ENCODE measurements at regions not wholly inside any gene's neighbourhood (a gene's known extent, or its start where the extent isn't known, plus 50 kb on each side); places are given as distances from the start of the nearest gene placed in this dataset.
"Not testable (repeated sequence)": the region's sequence is repeated elsewhere in the genome, so short reads cannot be mapped to it uniquely, and the experiment has no call there.

DNA sequence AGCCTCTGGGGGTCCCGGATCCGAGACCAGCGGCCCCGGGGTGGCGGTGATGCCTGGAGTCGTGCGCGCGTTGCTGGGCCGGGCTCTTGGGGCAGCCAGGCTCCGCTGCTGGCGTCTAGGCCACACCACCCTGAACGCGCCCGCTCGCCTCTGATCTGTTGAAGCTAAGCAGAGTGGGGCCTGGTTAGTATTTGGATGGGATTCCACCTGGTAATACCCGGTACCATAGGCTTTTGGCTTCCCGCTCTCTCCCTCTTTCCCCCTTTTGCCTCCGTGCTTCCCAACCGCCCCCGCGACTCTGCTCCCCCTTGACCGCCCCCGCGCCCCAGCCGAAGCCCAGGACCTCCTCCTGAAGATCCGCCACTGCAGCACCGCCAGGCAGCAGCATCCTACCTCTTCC lies 1383.5 kb upstream of the DEFB115 start:
- TF ChIP-seq ZFX (IDR thresholded peaks at IDR 0.05) (no peak), CTCF (conservative IDR thresholded peaks at IDR 0.05) (no peak)
- no peak overlapping the region for H3K27ac ChIP-seq

- no peak overlapping the region for H3K27ac ChIP-seq
- TF ChIP-seq CTCF (conservative IDR thresholded peaks at IDR 0.05) (no peak), ZFX (IDR thresholded peaks at IDR 0.05) (no peak)
Observed at GRCh38 chr20:29874476-29875202, 1382.8 kb upstream of the DEFB115 start.

DNA sequence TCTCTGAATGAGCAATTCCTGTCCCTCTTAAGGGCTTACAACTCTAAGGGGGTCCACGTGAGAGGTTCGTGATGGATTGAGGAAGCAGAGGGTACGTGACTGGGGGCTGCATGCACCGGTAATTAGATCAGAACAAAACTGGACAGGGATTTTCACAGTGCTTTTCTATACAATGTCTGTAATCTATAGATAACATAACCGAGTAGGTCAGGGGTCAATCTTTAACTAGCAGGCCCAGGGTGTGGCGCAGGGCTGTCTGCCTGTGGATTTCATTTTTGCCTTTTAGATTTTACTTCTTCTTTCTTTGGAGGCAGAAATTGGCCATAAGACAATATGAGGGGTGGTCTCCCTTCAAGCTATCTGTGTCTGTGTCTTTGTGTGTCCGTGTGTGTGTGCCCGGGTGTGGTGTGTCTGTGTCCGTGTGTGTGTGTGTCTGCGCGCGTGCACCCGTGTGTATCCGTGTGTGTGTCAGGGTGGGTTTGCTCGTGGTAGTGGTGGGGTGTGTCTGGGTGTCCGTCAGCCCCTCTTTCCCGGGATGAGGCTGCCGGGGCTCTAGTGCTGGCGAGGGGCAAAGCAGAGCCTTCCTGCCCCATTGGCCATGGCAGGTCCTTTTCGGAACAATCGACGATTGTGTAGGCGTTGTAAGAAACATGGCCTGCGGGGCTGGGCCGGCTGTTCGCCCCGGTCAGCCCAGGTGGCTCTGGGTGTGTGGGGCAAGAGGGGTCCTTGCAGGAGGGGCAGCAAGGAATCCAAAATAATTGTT lies 1382.0 kb upstream of the DEFB115 start:
- not testable (repeated sequence) for H3K27ac ChIP-seq

DNA sequence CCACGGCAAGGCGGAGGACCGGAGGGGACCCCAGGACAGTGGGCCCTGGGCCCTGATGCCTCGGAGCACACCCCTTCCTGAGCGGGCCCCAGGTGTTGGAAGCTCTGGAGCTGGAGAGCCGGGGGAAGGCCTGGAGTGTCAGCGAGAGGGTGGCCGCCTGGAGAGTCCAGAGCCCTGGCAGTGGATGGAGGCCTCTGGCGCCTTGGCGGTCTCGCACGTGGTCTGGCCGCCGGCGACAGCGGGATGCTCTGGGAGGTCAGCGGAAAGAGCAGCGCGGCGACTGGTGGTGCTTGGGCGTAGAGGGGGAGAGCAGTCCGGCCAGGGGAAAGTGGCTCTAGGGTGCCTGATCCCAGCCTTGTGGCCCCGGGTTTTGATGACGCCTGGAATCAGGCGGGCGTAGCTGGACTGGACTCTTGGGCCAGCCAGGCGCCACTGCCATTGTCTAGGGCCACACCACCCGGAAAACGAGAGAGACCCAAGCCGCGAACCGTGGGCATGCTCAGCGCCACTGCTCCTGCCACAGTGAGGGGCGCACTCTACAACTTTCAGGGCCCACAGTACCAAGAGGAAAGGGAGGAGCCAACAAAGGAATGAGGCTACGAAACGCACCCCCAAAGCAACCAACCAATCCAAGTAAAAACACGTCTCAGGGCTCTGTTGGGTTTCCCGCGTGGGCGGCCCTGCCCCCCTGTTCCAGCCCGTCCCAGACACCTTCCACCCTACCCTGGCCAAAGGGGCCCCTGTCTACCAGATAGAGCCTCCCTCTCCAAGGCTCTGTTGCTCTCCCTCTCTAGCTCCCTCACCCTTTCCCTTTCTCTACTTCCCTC lies 1381.2 kb upstream of the DEFB115 start:
- H3K27ac ChIP-seq, result not testable (repeated sequence)

- H3K27ac ChIP-seq, result no peak overlapping the region
- TF ChIP-seq ZFX (IDR thresholded peaks at IDR 0.05) (no peak), CTCF (conservative IDR thresholded peaks at IDR 0.05) (no peak)
Observed at GRCh38 chr20:29876911-29877285, 1380.6 kb upstream of the DEFB115 start.

GRCh38 chr20:29877411-29878280 lies 1379.8 kb upstream of the DEFB115 start:
- not testable (repeated sequence) for H3K27ac ChIP-seq

GRCh38 chr20:29878281-29878741 lies 1379.2 kb upstream of the DEFB115 start:
- no peak overlapping the region; the same call in 1 of the 2 replicates for H3K27ac ChIP-seq
- TF ChIP-seq ZFX (IDR thresholded peaks at IDR 0.05), result no peak
- no peak for TF ChIP-seq CTCF (conservative IDR thresholded peaks at IDR 0.05)

DNA sequence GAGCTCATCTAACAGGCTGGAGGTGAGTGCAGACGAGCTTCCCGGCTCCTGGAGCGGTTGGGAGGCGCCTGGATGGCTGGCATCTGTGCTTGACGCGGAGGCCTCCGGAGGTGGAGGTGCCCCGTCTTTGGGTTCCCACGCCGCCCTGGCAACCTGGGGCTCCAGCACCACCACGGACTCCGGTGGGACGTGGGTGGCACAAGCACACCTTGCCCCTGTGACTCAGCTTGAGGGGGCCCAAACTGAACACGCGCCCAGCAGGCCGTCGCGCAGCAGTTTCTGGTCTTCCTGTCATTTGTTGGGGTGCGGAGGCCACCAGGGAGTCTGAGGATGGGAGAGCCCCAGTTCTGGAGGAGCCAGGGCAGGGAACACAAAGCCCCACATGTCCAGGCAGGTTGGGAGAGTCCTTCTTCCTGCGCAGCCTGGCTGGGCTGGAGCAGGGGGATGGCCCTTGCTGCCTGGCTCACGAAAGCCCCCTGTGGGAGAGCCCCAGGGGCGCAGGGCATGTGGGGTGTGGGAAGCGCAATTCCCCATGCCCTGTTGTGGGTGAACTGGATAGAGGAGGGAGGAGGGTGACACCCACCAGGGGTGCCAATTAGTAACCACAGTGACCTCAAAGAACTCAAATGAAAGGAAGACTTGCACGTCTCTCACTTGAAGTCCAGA lies 1378.6 kb upstream of the DEFB115 start:
- TF ChIP-seq CTCF (conservative IDR thresholded peaks at IDR 0.05) (no peak), ZFX (IDR thresholded peaks at IDR 0.05) (no peak)
- no peak overlapping the region; the same call in 1 of the 2 replicates for H3K27ac ChIP-seq

- H3K27ac ChIP-seq, result not testable (repeated sequence)
Observed at GRCh38 chr20:29881107-29881506, 1376.4 kb upstream of the DEFB115 start.

DNA sequence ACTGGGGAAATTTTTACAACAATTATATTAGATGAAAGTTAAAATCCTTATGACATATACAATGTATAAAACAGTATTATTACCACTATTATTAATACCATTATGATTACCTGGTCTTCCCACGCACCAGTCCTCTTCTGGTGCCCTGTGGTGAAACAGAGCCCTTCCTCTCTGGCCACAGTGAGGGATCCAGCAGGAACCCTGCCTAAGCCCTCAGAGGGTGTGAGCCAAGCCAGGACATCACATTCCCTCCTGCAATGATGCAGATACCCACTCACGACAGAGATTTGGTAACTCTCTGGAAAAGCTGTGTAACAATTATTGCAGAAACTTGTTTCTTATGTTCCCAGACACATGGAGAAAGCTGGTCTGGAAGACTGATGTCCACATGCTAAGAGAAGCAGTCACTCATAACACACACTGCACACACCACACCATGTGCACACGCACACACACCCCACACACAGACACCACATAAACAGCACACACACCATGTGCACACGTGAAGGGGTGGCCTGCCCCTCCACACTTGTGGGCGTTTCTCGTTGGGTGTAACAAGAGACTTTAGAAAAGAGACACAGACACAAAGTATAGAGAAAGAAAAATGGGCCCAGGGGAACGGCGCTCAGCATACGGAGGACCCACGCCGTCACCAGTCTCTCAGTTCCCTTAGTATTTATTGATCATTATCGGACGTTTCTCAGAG lies 1373.8 kb upstream of the DEFB115 start:
- not testable (repeated sequence) for H3K27ac ChIP-seq

GRCh38 chr20:29884322-29884721 lies 1373.1 kb upstream of the DEFB115 start:
- H3K27ac ChIP-seq, result not testable (repeated sequence)

All from C4-2B (cell line).